HepG2 (cell line): ENCODE measurements at regions not wholly inside any gene's neighbourhood (a gene's known extent, or its start where the extent isn't known, plus 50 kb on each side); places are given as distances from the start of the nearest gene placed in this dataset.
A peak's percentile ranks its signal among the peaks of the same experiment; 100 is the strongest.

Experiments used
- ATF3 ChIP-seq: sonication (generic); formaldehyde crosslinking; IDR thresholded peaks from 2 replicates; pipeline ENCODE4 v1.4.0; 2020; ENCODE audit warnings: missing genetic modification reagents
- CTCF ChIP-seq: sonication (generic); formaldehyde crosslinking; IDR thresholded peaks from 2 replicates; pipeline ENCODE4 v1.5.0; 2020; ENCODE audit warnings: mild to moderate bottlenecking, missing genetic modification reagents, moderate library complexity
- FOXJ3 ChIP-seq: sonication (generic); formaldehyde crosslinking; IDR thresholded peaks from 2 replicates; pipeline ENCODE4 v1.4.0; 2020; ENCODE audit warnings: missing genetic modification reagents, mild to moderate bottlenecking, borderline replicate concordance
- NFIC ChIP-seq: IDR thresholded peaks from 2 replicates; pipeline ENCODE4 v1.6.1; 2012; ENCODE audit warnings: mild to moderate bottlenecking, low read length, inconsistent platforms
- PHF20 ChIP-seq: sonication (generic); formaldehyde crosslinking; IDR thresholded peaks from 2 replicates; pipeline ENCODE4 v1.5.0; 2020; ENCODE audit warnings: mild to moderate bottlenecking, missing genetic modification reagents
- PLSCR1 ChIP-seq: sonication (generic); formaldehyde crosslinking; IDR thresholded peaks from 2 replicates; pipeline ENCODE4 v1.5.0; 2020; ENCODE audit warnings: missing genetic modification reagents, mild to moderate bottlenecking, borderline replicate concordance
- TAF1 ChIP-seq: sonication (generic); formaldehyde crosslinking; IDR thresholded peaks from 2 replicates; pipeline ENCODE4 v1.4.0; 2020; ENCODE audit warnings: missing genetic modification reagents
- ZNF513 ChIP-seq: sonication (generic); formaldehyde crosslinking; conservative IDR thresholded peaks from 2 replicates; pipeline ENCODE4 v1.5.0; 2020; ENCODE audit warnings: missing genetic modification reagents
- ZNF687 ChIP-seq: sonication (generic); formaldehyde crosslinking; IDR thresholded peaks from 2 replicates; pipeline ENCODE4 v1.5.1; 2020; ENCODE audit warnings: mild to moderate bottlenecking, missing genetic modification reagents, moderate library complexity

- no peak for TF ChIP-seq TAF1 (CRISPR knock-in tag)
- TF ChIP-seq CTCF (CRISPR knock-in tag): peak; percentile 96
- TF ChIP-seq ZNF513 (CRISPR knock-in tag): no peak
- peak; percentile 15; the same call in 1 of the 2 replicates for TF ChIP-seq ZNF687 (CRISPR knock-in tag)
- no peak for TF ChIP-seq NFIC
- no peak for TF ChIP-seq ATF3 (CRISPR knock-in tag)
- TF ChIP-seq PHF20 (CRISPR knock-in tag): no peak
- no peak for TF ChIP-seq PLSCR1
- no peak for TF ChIP-seq FOXJ3 (CRISPR knock-in tag)
Measured at GRCh38 chr20:39112178-39112743, 150.1 kb downstream of the DHX35 start.
